GM21423 (cell line): ENCODE measurements at regions not wholly inside any gene's neighbourhood (a gene's known extent, or its start where the extent isn't known, plus 50 kb on each side); places are given as distances from the start of the nearest gene placed in this dataset.

Source experiments
- ATAC-seq: cut with Tn5 transposase; IDR thresholded peaks from one replicate; pipeline ENCODE4 v1.9.1; 2021; ENCODE audit warnings: mild to moderate bottlenecking, moderate library complexity; ENCODE audit not compliant: unreplicated experiment

- no peak for ATAC-seq
Observed at GRCh38 chr14:98728024-98728423, 544.0 kb downstream of the BCL11B start.

- ATAC-seq, result no peak
Observed at GRCh38 chr14:98728836-98729235, 543.2 kb downstream of the BCL11B start.

- no peak for ATAC-seq
Observed at GRCh38 chr14:98731286-98731685, 540.7 kb downstream of the BCL11B start.

- ATAC-seq, result no peak
Observed at GRCh38 chr14:98731701-98732100, 540.3 kb downstream of the BCL11B start.

GRCh38 chr14:98733536-98733935 is 538.5 kb downstream of the BCL11B start:
- ATAC-seq, result no peak

- ATAC-seq, result no peak
Observed at GRCh38 chr14:98736701-98737338, 535.2 kb downstream of the BCL11B start.

- ATAC-seq, result no peak
Observed at GRCh38 chr14:98741523-98741922, 530.5 kb downstream of the BCL11B start.

- no peak for ATAC-seq
Observed at GRCh38 chr14:98742001-98742400, 530.0 kb downstream of the BCL11B start.

- ATAC-seq, result no peak
Observed at GRCh38 chr14:98743536-98743935, 528.5 kb downstream of the BCL11B start.

- no peak for ATAC-seq
Observed at GRCh38 chr14:98748966-98749365, 523.0 kb downstream of the BCL11B start.

GRCh38 chr14:98751110-98751509 is 520.9 kb downstream of the BCL11B start:
- ATAC-seq, result no peak

GRCh38 chr14:98752660-98753059 is 519.3 kb downstream of the BCL11B start:
- ATAC-seq, result no peak

- ATAC-seq, result no peak
Observed at GRCh38 chr14:98754343-98755020, 517.5 kb downstream of the BCL11B start.

GRCh38 chr14:98756749-98757148 is 515.2 kb downstream of the BCL11B start:
- no peak for ATAC-seq

GRCh38 chr14:98758440-98758839 is 513.6 kb downstream of the BCL11B start:
- no peak for ATAC-seq

- no peak for ATAC-seq
Observed at GRCh38 chr14:98761993-98762392, 510.0 kb downstream of the BCL11B start.

GRCh38 chr14:98766818-98767217 is 505.2 kb downstream of the BCL11B start:
- no peak for ATAC-seq

- ATAC-seq, result no peak
Observed at GRCh38 chr14:98769326-98769725, 502.7 kb downstream of the BCL11B start.

- ATAC-seq, result no peak
Observed at GRCh38 chr14:98770151-98770550, 501.8 kb downstream of the BCL11B start.

- ATAC-seq, result no peak
Observed at GRCh38 chr14:98773814-98774213, 498.2 kb downstream of the BCL11B start.

- no peak for ATAC-seq
Observed at GRCh38 chr14:98775892-98776291, 496.1 kb downstream of the BCL11B start.

GRCh38 chr14:98782062-98782461 is 489.9 kb downstream of the BCL11B start:
- ATAC-seq, result no peak

- no peak for ATAC-seq
Observed at GRCh38 chr14:98785578-98785977, 486.4 kb downstream of the BCL11B start.
